HG03103 (cell line): ENCODE measurements at regions not wholly inside any gene's neighbourhood (a gene's known extent, or its start where the extent isn't known, plus 50 kb on each side); places are given as distances from the start of the nearest gene placed in this dataset.
A peak's percentile ranks its signal among the peaks of the same experiment; 100 is the strongest.

Experiments used
- ATAC-seq: cut with Tn5 transposase; IDR thresholded peaks from one replicate; pipeline ENCODE4 v1.9.1; 2021; ENCODE audit warnings: low read depth; ENCODE audit not compliant: unreplicated experiment

- ATAC-seq = no peak
These were observed 249.3 kb upstream of the AGAP1 start for GRCh38 chr2:235244255-235245220.

- no peak for ATAC-seq
These were observed 246.8 kb upstream of the AGAP1 start for GRCh38 chr2:235247001-235247400.

GRCh38 chr2:235255693-235256092 lies 238.2 kb upstream of the AGAP1 start:
- ATAC-seq = no peak

- ATAC-seq = no peak
These were observed 236.3 kb upstream of the AGAP1 start for GRCh38 chr2:235257590-235257989.

- ATAC-seq = no peak
These were observed 231.1 kb upstream of the AGAP1 start for GRCh38 chr2:235262750-235263149.

- no peak for ATAC-seq
These were observed 230.4 kb upstream of the AGAP1 start for GRCh38 chr2:235263205-235264120.

GRCh38 chr2:235264121-235264493 lies 229.7 kb upstream of the AGAP1 start:
- ATAC-seq = no peak

GRCh38 chr2:235264512-235264911 lies 229.3 kb upstream of the AGAP1 start:
- no peak for ATAC-seq

- no peak for ATAC-seq
These were observed 228.4 kb upstream of the AGAP1 start for GRCh38 chr2:235265348-235265965.

- ATAC-seq = no peak
These were observed 226.6 kb upstream of the AGAP1 start for GRCh38 chr2:235267251-235267650.

GRCh38 chr2:235268535-235268934 lies 225.3 kb upstream of the AGAP1 start:
- no peak for ATAC-seq

GRCh38 chr2:235270291-235270690 lies 223.6 kb upstream of the AGAP1 start:
- ATAC-seq = peak; percentile 59

GRCh38 chr2:235270956-235271355 lies 222.9 kb upstream of the AGAP1 start:
- ATAC-seq = peak; percentile 83

GRCh38 chr2:235271936-235272335 lies 221.9 kb upstream of the AGAP1 start:
- ATAC-seq = no peak

GRCh38 chr2:235274023-235274422 lies 219.8 kb upstream of the AGAP1 start:
- ATAC-seq = no peak

- ATAC-seq = no peak
These were observed 216.4 kb upstream of the AGAP1 start for GRCh38 chr2:235277485-235277884.

- no peak for ATAC-seq
These were observed 215.0 kb upstream of the AGAP1 start for GRCh38 chr2:235278771-235279355.

- no peak for ATAC-seq
These were observed 213.9 kb upstream of the AGAP1 start for GRCh38 chr2:235279965-235280364.

GRCh38 chr2:235283246-235283645 lies 210.6 kb upstream of the AGAP1 start:
- ATAC-seq = no peak

GRCh38 chr2:235286622-235287374 lies 207.0 kb upstream of the AGAP1 start:
- no peak for ATAC-seq
